ENCODE measurements at regions not wholly inside any gene's neighbourhood (a gene's known extent, or its start where the extent isn't known, plus 50 kb on each side); places are given as distances from the start of the nearest gene placed in this dataset.
"Not testable (repeated sequence)": the region's sequence is repeated elsewhere in the genome, so short reads cannot be mapped to it uniquely, and the experiment has no call there.

- ChIA-PET POLR2A (no interaction called here), CTCF (no interaction called here)
- H3K27me3 Mint-ChIP-seq: no peaks in the 10 kb centered on the region
- Histone ChIP-seq H3K9me3 (ENCODE audit: control insufficient read depth in 1 of 2, insufficient read depth in 1 of 2, low read length in 2 of 2) (no peaks in the 10 kb centered on the region), H3K27me3 (ENCODE audit: control insufficient read depth in 1 of 2, insufficient read depth in 2 of 2, low read length in 2 of 2) (no peaks in the 10 kb centered on the region), H3K4me3 (ENCODE audit: low read length) (no peak overlapping the region), H3K27ac (ENCODE audit: low read depth in 1 of 2, low read length in 2 of 2) (no peak overlapping the region), H3K4me1 (ENCODE audit: insufficient read depth, low read length) (peaks cover 8% of the 10 kb centered on the region), H3K36me3 (ENCODE audit: insufficient read depth, low read length) (no peaks in the 10 kb centered on the region)
- no peak overlapping the region for H3K4me3 Mint-ChIP-seq
- ATAC-seq (ENCODE audit: poor library complexity) (no peak), DNase-seq (no peak)
- intact Hi-C loops (cut with DNase I, micrococcal nuclease): no loop called here
- H3K4me1 Mint-ChIP-seq (ENCODE audit: low read depth): peaks cover 20% of the 10 kb centered on the region
- TF ChIP-seq CTCF (IDR thresholded peaks at IDR 0.05): no peak
- H3K36me3 Mint-ChIP-seq (ENCODE audit: low read depth): no peaks in the 10 kb centered on the region
- H3K27ac Mint-ChIP-seq: no peak overlapping the region
- peaks cover 1% of the 10 kb centered on the region for H3K9me3 Mint-ChIP-seq
These were observed 239.0 kb downstream of the TOMM20 start for GRCh38 chr1:234889643-234890042.

GRCh38 chr1:234888247-234888646 is 240.4 kb downstream of the TOMM20 start:
- H3K27me3 ChIP-seq (ENCODE audit: control insufficient read depth in 1 of 2, insufficient read depth in 2 of 2, low read length in 2 of 2); H3K4me1 Mint-ChIP-seq (ENCODE audit: low read depth); H3K27ac ChIP-seq (ENCODE audit: low read depth in 1 of 2, low read length in 2 of 2); H3K27ac Mint-ChIP-seq; intact Hi-C loops (cut with DNase I, micrococcal nuclease); CTCF ChIA-PET; DNase-seq; H3K4me3 Mint-ChIP-seq; H3K27me3 Mint-ChIP-seq; H3K36me3 ChIP-seq (ENCODE audit: insufficient read depth, low read length); H3K9me3 ChIP-seq (ENCODE audit: control insufficient read depth in 1 of 2, insufficient read depth in 1 of 2, low read length in 2 of 2); H3K9me3 Mint-ChIP-seq; ATAC-seq (ENCODE audit: poor library complexity); H3K36me3 Mint-ChIP-seq (ENCODE audit: low read depth); H3K4me1 ChIP-seq (ENCODE audit: insufficient read depth, low read length); H3K4me3 ChIP-seq (ENCODE audit: low read length): not testable (repeated sequence)
- POLR2A ChIA-PET: interaction anchor here (1.1 kb wide), 1 partner anchor 45 kb away, joined by 3 read pairs; no protein-coding TSS in a partner anchor

- no peak overlapping the region for H3K4me3 Mint-ChIP-seq
- H3K9me3 Mint-ChIP-seq: peaks cover 1% of the 10 kb centered on the region
- intact Hi-C loops (cut with DNase I, micrococcal nuclease): no loop called here
- ATAC-seq (ENCODE audit: poor library complexity) (no peak), DNase-seq (no peak)
- TF ChIP-seq CTCF (IDR thresholded peaks at IDR 0.05): no peak
- H3K36me3 Mint-ChIP-seq (ENCODE audit: low read depth): no peaks in the 10 kb centered on the region
- no peak overlapping the region for H3K4me3 ChIP-seq (ENCODE audit: low read length)
- H3K9me3 ChIP-seq (ENCODE audit: control insufficient read depth in 1 of 2, insufficient read depth in 1 of 2, low read length in 2 of 2): peaks cover 0 to 6% of the 10 kb centered on the region in 2 experiments
- no peaks in the 10 kb centered on the region for H3K27me3 ChIP-seq (ENCODE audit: control insufficient read depth in 1 of 2, insufficient read depth in 2 of 2, low read length in 2 of 2)
- H3K27ac ChIP-seq (ENCODE audit: low read depth in 1 of 2, low read length in 2 of 2): no peak overlapping the region
- ChIA-PET POLR2A (interaction anchor here (0.6 to 1.1 kb wide), 2 partner anchors 13 to 44 kb away, joined by 3 read pairs; no protein-coding TSS in a partner anchor), CTCF (no interaction called here)
- H3K27me3 Mint-ChIP-seq: no peaks in the 10 kb centered on the region
- H3K4me1 ChIP-seq (ENCODE audit: insufficient read depth, low read length): no peaks in the 10 kb centered on the region
- peaks cover 10% of the 10 kb centered on the region for H3K4me1 Mint-ChIP-seq (ENCODE audit: low read depth)
- no peaks in the 10 kb centered on the region for H3K36me3 ChIP-seq (ENCODE audit: insufficient read depth, low read length)
- H3K27ac Mint-ChIP-seq: no peak overlapping the region
These were observed 241.4 kb downstream of the TOMM20 start for GRCh38 chr1:234887016-234887900.
